ENCODE measurements at regions not wholly inside any gene's neighbourhood (a gene's known extent, or its start where the extent isn't known, plus 50 kb on each side); places are given as distances from the start of the nearest gene placed in this dataset.
"Not testable (repeated sequence)": the region's sequence is repeated elsewhere in the genome, so short reads cannot be mapped to it uniquely, and the experiment has no call there.

- Histone ChIP-seq H3K4me3 (ENCODE audit: extremely low read depth, insufficient read depth, low read length, poor library complexity, severe bottlenecking) (no peak overlapping the region), H3K4me1 (ENCODE audit: control insufficient read depth, insufficient read depth, low read length, poor library complexity, severe bottlenecking) (no peaks in the 10 kb centered on the region), H3K9me3 (ENCODE audit: control insufficient read depth, low read length) (no peaks in the 10 kb centered on the region)
These were observed 1129.2 kb downstream of the SLC16A7 start for GRCh38 chr12:60724984-60725383.

GRCh38 chr12:60752589-60752988 lies 1156.8 kb downstream of the SLC16A7 start:
- Histone ChIP-seq H3K4me3 (ENCODE audit: extremely low read depth, insufficient read depth, low read length, poor library complexity, severe bottlenecking) (no peak overlapping the region), H3K27ac (ENCODE audit: low read depth, low read length, severe bottlenecking) (no peak overlapping the region), H3K9me3 (ENCODE audit: control insufficient read depth, low read length) (no peaks in the 10 kb centered on the region), H3K36me3 (ENCODE audit: control insufficient read depth, insufficient read depth, low read length) (no peaks in the 10 kb centered on the region), H3K4me1 (ENCODE audit: control insufficient read depth, insufficient read depth, low read length, poor library complexity, severe bottlenecking) (no peaks in the 10 kb centered on the region)
- whole genome bisulfite sequencing, 2 experiments (ENCODE audit: insufficient coverage in 2 of 2), result no CpG with 5 or more reads among the region's 1 CpG

More at GRCh38 chr12:60724984-60725383, 1129.2 kb downstream of the SLC16A7 start:
- Histone ChIP-seq H3K36me3 (ENCODE audit: control insufficient read depth, insufficient read depth, low read length) (no peaks in the 10 kb centered on the region), H3K27ac (ENCODE audit: low read depth, low read length, severe bottlenecking) (no peak overlapping the region)

- no peaks in the 10 kb centered on the region for H3K36me3 ChIP-seq (ENCODE audit: control insufficient read depth, insufficient read depth, low read length)
- H3K4me1 ChIP-seq (ENCODE audit: control insufficient read depth, insufficient read depth, low read length, poor library complexity, severe bottlenecking), result no peaks in the 10 kb centered on the region
- H3K27ac ChIP-seq (ENCODE audit: low read depth, low read length, severe bottlenecking), result no peak overlapping the region
- no CpG with 5 or more reads among the region's 1 CpG for WGBS, 2 experiments (ENCODE audit: insufficient coverage in 2 of 2)
- no peaks in the 10 kb centered on the region for H3K9me3 ChIP-seq (ENCODE audit: control insufficient read depth, low read length)
- H3K4me3 ChIP-seq (ENCODE audit: extremely low read depth, insufficient read depth, low read length, poor library complexity, severe bottlenecking), result no peak overlapping the region
These were observed 1162.4 kb downstream of the SLC16A7 start for GRCh38 chr12:60758224-60758623.

GRCh38 chr12:60760965-60761364 lies 1165.1 kb downstream of the SLC16A7 start:
- 75% methylated on average over 1 of the region's 1 CpG; no CpG with 5 or more reads in 1 of the 2 experiments for WGBS, 2 experiments (ENCODE audit: insufficient coverage in 2 of 2)
- Histone ChIP-seq H3K4me3 (ENCODE audit: extremely low read depth, insufficient read depth, low read length, poor library complexity, severe bottlenecking) (no peak overlapping the region), H3K36me3 (ENCODE audit: control insufficient read depth, insufficient read depth, low read length) (no peaks in the 10 kb centered on the region)

GRCh38 chr12:60801166-60801565 lies 1205.3 kb downstream of the SLC16A7 start:
- not testable (repeated sequence) for H3K9me3 ChIP-seq (ENCODE audit: control insufficient read depth, low read length); H3K27ac ChIP-seq (ENCODE audit: low read depth, low read length, severe bottlenecking); H3K36me3 ChIP-seq (ENCODE audit: control insufficient read depth, insufficient read depth, low read length); H3K4me1 ChIP-seq (ENCODE audit: control insufficient read depth, insufficient read depth, low read length, poor library complexity, severe bottlenecking); H3K4me3 ChIP-seq (ENCODE audit: extremely low read depth, insufficient read depth, low read length, poor library complexity, severe bottlenecking)
- no CpG with 5 or more reads among the region's 1 CpG for WGBS, 2 experiments (ENCODE audit: insufficient coverage in 2 of 2)

More at GRCh38 chr12:60760965-60761364, 1165.1 kb downstream of the SLC16A7 start:
- no peaks in the 10 kb centered on the region for H3K9me3 ChIP-seq (ENCODE audit: control insufficient read depth, low read length)
- H3K27ac ChIP-seq (ENCODE audit: low read depth, low read length, severe bottlenecking), result no peak overlapping the region
- H3K4me1 ChIP-seq (ENCODE audit: control insufficient read depth, insufficient read depth, low read length, poor library complexity, severe bottlenecking), result no peaks in the 10 kb centered on the region

- Histone ChIP-seq H3K4me1 (ENCODE audit: control insufficient read depth, insufficient read depth, low read length, poor library complexity, severe bottlenecking) (no peaks in the 10 kb centered on the region), H3K27ac (ENCODE audit: low read depth, low read length, severe bottlenecking) (no peak overlapping the region), H3K4me3 (ENCODE audit: extremely low read depth, insufficient read depth, low read length, poor library complexity, severe bottlenecking) (no peak overlapping the region), H3K36me3 (ENCODE audit: control insufficient read depth, insufficient read depth, low read length) (no peaks in the 10 kb centered on the region), H3K9me3 (ENCODE audit: control insufficient read depth, low read length) (no peaks in the 10 kb centered on the region)
- no CpG with 5 or more reads among the region's 2 CpGs for whole genome bisulfite sequencing, 2 experiments (ENCODE audit: insufficient coverage in 2 of 2)
These were observed 1207.3 kb downstream of the SLC16A7 start for GRCh38 chr12:60803147-60803546.

GRCh38 chr12:60805364-60805763 lies 1209.5 kb downstream of the SLC16A7 start:
- H3K36me3 ChIP-seq (ENCODE audit: control insufficient read depth, insufficient read depth, low read length), result no peaks in the 10 kb centered on the region
- no peaks in the 10 kb centered on the region for H3K9me3 ChIP-seq (ENCODE audit: control insufficient read depth, low read length)
- H3K4me1 ChIP-seq (ENCODE audit: control insufficient read depth, insufficient read depth, low read length, poor library complexity, severe bottlenecking), result no peaks in the 10 kb centered on the region
- WGBS, 2 experiments (ENCODE audit: insufficient coverage in 2 of 2), result 72 to 74% methylated on average over 3 to 4 of the region's 4 CpGs
- H3K27ac ChIP-seq (ENCODE audit: low read depth, low read length, severe bottlenecking), result no peak overlapping the region
- no peak overlapping the region for H3K4me3 ChIP-seq (ENCODE audit: extremely low read depth, insufficient read depth, low read length, poor library complexity, severe bottlenecking)

- Histone ChIP-seq H3K4me3 (ENCODE audit: extremely low read depth, insufficient read depth, low read length, poor library complexity, severe bottlenecking) (no peak overlapping the region), H3K27ac (ENCODE audit: low read depth, low read length, severe bottlenecking) (no peak overlapping the region)
- WGBS, 2 experiments (ENCODE audit: insufficient coverage in 2 of 2), result no CpG with 5 or more reads among the region's 1 CpG
These were observed 1224.0 kb downstream of the SLC16A7 start for GRCh38 chr12:60819794-60820193.

GRCh38 chr12:60822580-60822979 lies 1226.8 kb downstream of the SLC16A7 start:
- no peaks in the 10 kb centered on the region for H3K36me3 ChIP-seq (ENCODE audit: control insufficient read depth, insufficient read depth, low read length)
- 80% methylated on average over 3 of the region's 4 CpGs; no CpG with 5 or more reads in 1 of the 2 experiments for WGBS, 2 experiments (ENCODE audit: insufficient coverage in 2 of 2)
- no peak overlapping the region for H3K4me3 ChIP-seq (ENCODE audit: extremely low read depth, insufficient read depth, low read length, poor library complexity, severe bottlenecking)
- no peaks in the 10 kb centered on the region for H3K4me1 ChIP-seq (ENCODE audit: control insufficient read depth, insufficient read depth, low read length, poor library complexity, severe bottlenecking)
- H3K27ac ChIP-seq (ENCODE audit: low read depth, low read length, severe bottlenecking), result no peak overlapping the region
- H3K9me3 ChIP-seq (ENCODE audit: control insufficient read depth, low read length), result no peaks in the 10 kb centered on the region

More at GRCh38 chr12:60819794-60820193, 1224.0 kb downstream of the SLC16A7 start:
- H3K9me3 ChIP-seq (ENCODE audit: control insufficient read depth, low read length), result peaks cover 3% of the 10 kb centered on the region
- no peaks in the 10 kb centered on the region for H3K4me1 ChIP-seq (ENCODE audit: control insufficient read depth, insufficient read depth, low read length, poor library complexity, severe bottlenecking)
- H3K36me3 ChIP-seq (ENCODE audit: control insufficient read depth, insufficient read depth, low read length), result no peaks in the 10 kb centered on the region

- Histone ChIP-seq H3K36me3 (ENCODE audit: control insufficient read depth, insufficient read depth, low read length) (no peaks in the 10 kb centered on the region), H3K27ac (ENCODE audit: low read depth, low read length, severe bottlenecking) (no peak overlapping the region), H3K9me3 (ENCODE audit: control insufficient read depth, low read length) (no peaks in the 10 kb centered on the region), H3K4me1 (ENCODE audit: control insufficient read depth, insufficient read depth, low read length, poor library complexity, severe bottlenecking) (no peaks in the 10 kb centered on the region), H3K4me3 (ENCODE audit: extremely low read depth, insufficient read depth, low read length, poor library complexity, severe bottlenecking) (no peak overlapping the region)
- WGBS, 2 experiments (ENCODE audit: insufficient coverage in 2 of 2), result no CpG with 5 or more reads among the region's 2 CpGs
These were observed 1234.6 kb downstream of the SLC16A7 start for GRCh38 chr12:60830381-60830780.

- Histone ChIP-seq H3K36me3 (ENCODE audit: control insufficient read depth, insufficient read depth, low read length) (no peaks in the 10 kb centered on the region), H3K4me1 (ENCODE audit: control insufficient read depth, insufficient read depth, low read length, poor library complexity, severe bottlenecking) (no peaks in the 10 kb centered on the region), H3K27ac (ENCODE audit: low read depth, low read length, severe bottlenecking) (no peak overlapping the region), H3K9me3 (ENCODE audit: control insufficient read depth, low read length) (no peaks in the 10 kb centered on the region), H3K4me3 (ENCODE audit: extremely low read depth, insufficient read depth, low read length, poor library complexity, severe bottlenecking) (no peak overlapping the region)
- WGBS, 2 experiments (ENCODE audit: insufficient coverage in 2 of 2), result 90 to 95% methylated on average over 2 to 3 of the region's 4 CpGs
These were observed 1236.5 kb downstream of the SLC16A7 start for GRCh38 chr12:60832290-60832689.
